Karpas-422 (cell line): ENCODE measurements at regions not wholly inside any gene's neighbourhood (a gene's known extent, or its start where the extent isn't known, plus 50 kb on each side); places are given as distances from the start of the nearest gene placed in this dataset.

Experiments used
- DNase-seq: peaks from one replicate; pipeline ENCODE4 v3.0.0-alpha.2; 2015
- H2AFZ ChIP-seq: fragments of 200-600 bp; sonication (generic); 2 replicates; pipeline ENCODE4 v1.6.1; 2014; ENCODE audit warnings: antibody characterized with exemption, low read length, mixed read lengths
- H3K27ac ChIP-seq: fragments of 200-600 bp; sonication (generic); 2 replicates; pipeline ENCODE4 v1.5.1; 2014; ENCODE audit warnings: mild to moderate bottlenecking, low read length, moderate library complexity
- H3K27me3 ChIP-seq: fragments of 200-600 bp; sonication (generic); 2 replicates; pipeline ENCODE4 v1.6.1; 2014; ENCODE audit warnings: low read length, mixed read lengths
- H3K36me3 ChIP-seq: fragments of 200-600 bp; sonication (generic); 2 replicates; pipeline ENCODE4 v1.6.1; 2014; ENCODE audit warnings: low read length, mixed read lengths; ENCODE audit not compliant: insufficient read depth
- H3K4me1 ChIP-seq: fragments of 200-600 bp; sonication (generic); 2 replicates; pipeline ENCODE4 v1.6.1; 2014; ENCODE audit warnings: mild to moderate bottlenecking, low read length, mixed read lengths
- H3K4me2 ChIP-seq: fragments of 200-600 bp; sonication (generic); 2 replicates; pipeline ENCODE4 v1.6.1; 2014; ENCODE audit warnings: low read length, low read depth, mild to moderate bottlenecking; ENCODE audit not compliant: poor library complexity, severe bottlenecking
- H3K4me3 ChIP-seq: fragments of 200-600 bp; sonication (generic); 2 replicates; pipeline ENCODE4 v1.5.1; 2014; ENCODE audit warnings: mild to moderate bottlenecking, antibody characterized with exemption, low read length, mixed read lengths
- H3K79me2 ChIP-seq: fragments of 200-600 bp; sonication (generic); 2 replicates; pipeline ENCODE4 v1.6.1; 2014; ENCODE audit warnings: mild to moderate bottlenecking, low read length, mixed read lengths
- H3K9ac ChIP-seq: fragments of 200-600 bp; sonication (generic); 2 replicates; pipeline ENCODE4 v1.6.0; 2014; ENCODE audit warnings: low read length
- H3K9me2 ChIP-seq: fragments of 200-600 bp; sonication (generic), shearing (Covaris generic); replicated peaks from 2 replicates; pipeline ENCODE4 v1.6.0; 2014; ENCODE audit warnings: mild to moderate bottlenecking, low read length, moderate library complexity; ENCODE audit not compliant: insufficient read depth
- H3K9me3 ChIP-seq: fragments of 300-700, 200-600 bp; sonication (generic); 2 replicates; pipeline ENCODE4 v1.6.1; 2014; ENCODE audit warnings: low read length, mixed read lengths
- H4K20me1 ChIP-seq: fragments of 200-600 bp; sonication (generic); 2 replicates; pipeline ENCODE4 v1.6.1; 2014; ENCODE audit warnings: mild to moderate bottlenecking, antibody characterized with exemption, low read length, low read depth; ENCODE audit not compliant: insufficient read depth

GRCh38 chr13:69389899-69390298, 717.7 kb upstream of the ATXN8OS start:
- Histone ChIP-seq H3K9ac (no peak overlapping the region), H4K20me1 (no peaks in the 10 kb centered on the region), H3K27ac (no peak overlapping the region), H3K9me3 (no peaks in the 10 kb centered on the region), H3K79me2 (no peaks in the 10 kb centered on the region), H3K4me1 (no peaks in the 10 kb centered on the region), H3K9me2 (no peaks in the 10 kb centered on the region), H3K4me3 (no peak overlapping the region), H2AFZ (peak overlapping the region; percentile 2; the same call in 1 of the 2 replicates), H3K36me3 (no peaks in the 10 kb centered on the region), H3K27me3 (no peaks in the 10 kb centered on the region), H3K4me2 (no peak overlapping the region)
- no peak for DNase-seq

- Histone ChIP-seq H2AFZ (no peak overlapping the region; the same call in 1 of the 2 replicates), H3K4me1 (no peaks in the 10 kb centered on the region), H3K4me2 (no peak overlapping the region), H4K20me1 (no peaks in the 10 kb centered on the region), H3K79me2 (no peaks in the 10 kb centered on the region), H3K4me3 (no peak overlapping the region), H3K9me2 (no peaks in the 10 kb centered on the region), H3K9me3 (no peaks in the 10 kb centered on the region; the same call in 1 of the 2 replicates), H3K27ac (no peak overlapping the region), H3K36me3 (no peaks in the 10 kb centered on the region), H3K9ac (no peak overlapping the region), H3K27me3 (no peaks in the 10 kb centered on the region)
- no peak for DNase-seq
These were observed 733.7 kb upstream of the ATXN8OS start for GRCh38 chr13:69373747-69374425.

DNA sequence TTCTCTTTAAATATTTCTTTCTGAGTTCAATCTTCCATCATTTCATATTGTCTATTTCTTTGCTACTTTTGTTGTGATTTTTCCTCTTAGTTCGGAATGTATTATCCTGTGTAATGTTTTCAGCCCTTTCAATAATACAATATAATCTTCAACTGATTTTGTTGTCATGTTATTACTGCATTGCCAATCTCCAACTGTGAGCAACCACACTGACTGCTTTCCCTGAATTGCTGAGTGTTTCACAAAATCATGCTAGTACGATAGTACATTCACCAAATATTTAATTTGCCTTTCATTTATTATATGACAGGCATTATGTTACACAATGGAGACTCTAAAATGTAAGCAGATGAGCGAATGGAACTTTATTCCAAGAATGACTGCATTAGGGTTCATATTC, 744.3 kb upstream of the ATXN8OS start:
- Histone ChIP-seq H3K27ac (no peak overlapping the region), H3K9me3 (no peaks in the 10 kb centered on the region), H3K27me3 (no peaks in the 10 kb centered on the region)

DNA sequence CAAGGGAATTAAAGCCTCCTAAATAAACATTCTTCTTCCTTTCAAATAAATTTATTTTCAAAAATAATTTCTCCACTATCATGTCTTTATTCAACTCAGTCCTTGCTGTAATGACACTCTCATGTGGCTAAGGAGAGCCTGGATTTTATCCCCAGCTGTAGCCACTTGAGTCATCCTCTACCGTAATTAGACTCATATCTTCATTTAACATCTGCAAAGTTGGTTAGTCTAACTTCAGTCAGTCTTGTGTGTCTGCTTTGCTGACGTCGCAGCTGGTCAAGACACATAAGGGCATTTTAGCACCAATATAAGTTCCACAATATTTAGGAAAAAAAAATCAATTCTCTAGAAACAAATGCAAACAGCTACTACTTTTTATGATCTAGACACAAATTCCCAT, 776.4 kb upstream of the ATXN8OS start:
- no peak overlapping the region for H3K27ac ChIP-seq
- H2AFZ ChIP-seq, result no peak overlapping the region
- no peaks in the 10 kb centered on the region for H3K36me3 ChIP-seq
- no peaks in the 10 kb centered on the region for H3K79me2 ChIP-seq
- H3K9ac ChIP-seq, result no peak overlapping the region
- H3K4me3 ChIP-seq, result no peak overlapping the region
- H3K4me2 ChIP-seq, result no peak overlapping the region
- H3K9me3 ChIP-seq, result no peaks in the 10 kb centered on the region
- no peaks in the 10 kb centered on the region for H3K27me3 ChIP-seq
- H3K4me1 ChIP-seq, result no peaks in the 10 kb centered on the region
- no peaks in the 10 kb centered on the region for H4K20me1 ChIP-seq
- no peak for DNase-seq
- no peaks in the 10 kb centered on the region for H3K9me2 ChIP-seq

More for the DNA sequence above, 744.3 kb upstream of the ATXN8OS start:
- no peaks in the 10 kb centered on the region for H3K4me1 ChIP-seq
- no peak overlapping the region for H3K4me2 ChIP-seq
- H4K20me1 ChIP-seq, result no peaks in the 10 kb centered on the region
- no peak for DNase-seq
- H3K79me2 ChIP-seq, result no peaks in the 10 kb centered on the region
- H2AFZ ChIP-seq, result 0 out of 2 replicates have a peak overlapping the region, but pooled peaks have one; percentile 9
- no peak overlapping the region for H3K4me3 ChIP-seq
- no peaks in the 10 kb centered on the region for H3K36me3 ChIP-seq
- no peaks in the 10 kb centered on the region for H3K9me2 ChIP-seq
- no peak overlapping the region for H3K9ac ChIP-seq

GRCh38 chr13:69324090-69324886, 783.3 kb upstream of the ATXN8OS start:
- H3K79me2 ChIP-seq, result no peaks in the 10 kb centered on the region
- H3K27ac ChIP-seq, result no peak overlapping the region
- H3K36me3 ChIP-seq, result no peaks in the 10 kb centered on the region
- H3K9ac ChIP-seq, result no peak overlapping the region
- no peak overlapping the region for H2AFZ ChIP-seq
- H3K9me2 ChIP-seq, result no peaks in the 10 kb centered on the region
- peaks cover 16% of the 10 kb centered on the region for H3K4me1 ChIP-seq
- no peaks in the 10 kb centered on the region for H4K20me1 ChIP-seq
- no peak overlapping the region for H3K4me3 ChIP-seq
- DNase-seq, result peak; percentile 87
- no peak overlapping the region for H3K4me2 ChIP-seq
- H3K9me3 ChIP-seq, result no peaks in the 10 kb centered on the region
- no peaks in the 10 kb centered on the region for H3K27me3 ChIP-seq

- Histone ChIP-seq H3K9ac (no peak overlapping the region), H3K4me3 (no peak overlapping the region), H3K36me3 (no peaks in the 10 kb centered on the region), H3K79me2 (no peaks in the 10 kb centered on the region), H3K9me3 (no peaks in the 10 kb centered on the region), H3K9me2 (no peaks in the 10 kb centered on the region), H3K27ac (no peak overlapping the region), H3K4me1 (peaks cover 16% of the 10 kb centered on the region), H3K4me2 (no peak overlapping the region), H3K27me3 (no peaks in the 10 kb centered on the region), H4K20me1 (no peaks in the 10 kb centered on the region), H2AFZ (peak overlapping the region; percentile 56)
- DNase-seq, result no peak
These were observed 788.0 kb upstream of the ATXN8OS start for GRCh38 chr13:69319656-69320055.

DNA sequence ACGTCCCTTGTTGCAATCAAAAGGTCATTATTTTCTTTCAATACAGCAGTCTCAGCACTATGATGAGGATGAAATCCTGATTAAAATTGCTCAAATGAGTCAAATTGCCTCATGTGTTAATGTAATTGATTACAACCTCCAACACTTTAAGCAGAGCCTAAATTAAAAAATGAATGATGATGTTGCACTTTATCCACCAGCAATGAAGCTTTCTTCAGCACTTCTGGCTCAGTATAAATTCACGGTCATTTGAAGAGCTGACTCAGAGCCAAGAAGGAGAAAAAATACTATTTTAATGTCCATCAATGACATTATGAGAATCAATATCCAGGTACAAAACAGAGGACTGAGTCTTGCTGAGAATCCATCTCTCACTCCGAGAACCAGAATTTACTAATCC, 792.6 kb upstream of the ATXN8OS start:
- Histone ChIP-seq H3K4me2 (no peak overlapping the region), H3K79me2 (no peaks in the 10 kb centered on the region), H3K9ac (no peak overlapping the region), H3K27me3 (no peaks in the 10 kb centered on the region), H3K4me1 (no peaks in the 10 kb centered on the region), H2AFZ (peak overlapping the region; percentile 86), H3K27ac (no peak overlapping the region), H4K20me1 (no peaks in the 10 kb centered on the region), H3K9me3 (no peaks in the 10 kb centered on the region; the same call in 1 of the 2 replicates), H3K9me2 (no peaks in the 10 kb centered on the region), H3K36me3 (no peaks in the 10 kb centered on the region), H3K4me3 (no peak overlapping the region)
- no peak for DNase-seq

GRCh38 chr13:69306766-69307165, 800.9 kb upstream of the ATXN8OS start:
- Histone ChIP-seq H3K4me1 (no peaks in the 10 kb centered on the region), H2AFZ (no peak overlapping the region; the same call in 1 of the 2 replicates), H3K9ac (no peak overlapping the region), H3K27ac (no peak overlapping the region), H3K4me2 (no peak overlapping the region), H3K4me3 (no peak overlapping the region), H3K79me2 (no peaks in the 10 kb centered on the region), H3K9me2 (no peaks in the 10 kb centered on the region), H3K27me3 (no peaks in the 10 kb centered on the region), H3K36me3 (no peaks in the 10 kb centered on the region), H4K20me1 (no peaks in the 10 kb centered on the region), H3K9me3 (no peaks in the 10 kb centered on the region; the same call in 1 of the 2 replicates)
- DNase-seq, result peak; percentile 46
